DOHH2 (cell line): ENCODE measurements at regions not wholly inside any gene's neighbourhood (a gene's known extent, or its start where the extent isn't known, plus 50 kb on each side); places are given as distances from the start of the nearest gene placed in this dataset.
"Not testable (repeated sequence)": the region's sequence is repeated elsewhere in the genome, so short reads cannot be mapped to it uniquely, and the experiment has no call there.

Experiments used
- H3F3A ChIP-seq: fragments of 200-600 bp; sonication (generic), shearing (Covaris generic); 2 replicates; pipeline ENCODE4 v1.6.0; 2016; ENCODE audit warnings: antibody characterized with exemption, mild to moderate bottlenecking; ENCODE audit not compliant: control insufficient read depth, insufficient read depth
- H3K27ac ChIP-seq: fragments of 200-600 bp; sonication (generic); 2 replicates; pipeline ENCODE4 v1.5.1; 2014; ENCODE audit warnings: low read depth, mild to moderate bottlenecking, low read length, moderate library complexity
- H3K27me3 ChIP-seq: fragments of 200-600 bp; sonication (generic); 2 replicates; pipeline ENCODE4 v1.6.1; 2014; ENCODE audit warnings: mild to moderate bottlenecking, low read length, mixed read lengths; ENCODE audit not compliant: control insufficient read depth
- H3K36me3 ChIP-seq: fragments of 200-600 bp; sonication (generic); 2 replicates; pipeline ENCODE4 v1.6.1; 2014; ENCODE audit warnings: mild to moderate bottlenecking, low read length, moderate library complexity, mixed read lengths; ENCODE audit not compliant: control insufficient read depth
- H3K4me1 ChIP-seq: fragments of 200-600 bp; sonication (generic); 2 replicates; pipeline ENCODE4 v1.6.1; 2014; ENCODE audit warnings: mild to moderate bottlenecking, low read length, mixed read lengths; ENCODE audit not compliant: control insufficient read depth
- H3K4me2 ChIP-seq: fragments of 200-600 bp; sonication (generic); 2 replicates; pipeline ENCODE4 v1.6.0; 2014; ENCODE audit warnings: mild to moderate bottlenecking, low read length, moderate library complexity
- H3K4me3 ChIP-seq: fragments of 200-600 bp; sonication (generic); 2 replicates; pipeline ENCODE4 v1.5.1; 2014; ENCODE audit warnings: mild to moderate bottlenecking, low read length, mixed read lengths
- H3K79me2 ChIP-seq: fragments of 200-600 bp; sonication (generic); 2 replicates; pipeline ENCODE4 v1.6.1; 2014; ENCODE audit warnings: mild to moderate bottlenecking, low read length, mixed read lengths; ENCODE audit not compliant: control insufficient read depth
- H3K9me2 ChIP-seq: fragments of 200-600 bp; sonication (generic); replicated peaks from 2 replicates; pipeline ENCODE4 v1.6.1; 2014; ENCODE audit warnings: mild to moderate bottlenecking, low read length, mixed read lengths; ENCODE audit not compliant: control insufficient read depth
- H3K9me3 ChIP-seq: fragments of 200-600 bp; sonication (generic); 2 replicates; pipeline ENCODE4 v1.6.1; 2014; ENCODE audit warnings: antibody characterized with exemption, low read length, mixed read lengths; ENCODE audit not compliant: control insufficient read depth, insufficient read depth
- H4K20me1 ChIP-seq: fragments of 200-600 bp; sonication (generic); 2 replicates; pipeline ENCODE4 v1.6.0; 2014; ENCODE audit warnings: low read depth, mild to moderate bottlenecking, antibody characterized with exemption, low read length, moderate library complexity; ENCODE audit not compliant: control insufficient read depth, insufficient read depth
- EZH2phosphoT487 ChIP-seq: fragments of 200-600 bp; sonication (generic); IDR thresholded peaks from 2 replicates; pipeline ENCODE4 v1.6.1; 2017; ENCODE audit warnings: borderline replicate concordance, mild to moderate bottlenecking, antibody characterized with exemption, low read length, moderate library complexity, mixed read lengths
- TF ChIP-seq, protein P1 (sequence below): fragments of 200-600 bp; sonication (generic); IDR thresholded peaks from one replicate; pipeline ENCODE4 v1.5.1; 2014; ENCODE audit warnings: antibody characterized with exemption, mild to moderate bottlenecking, low read depth, low read length; ENCODE audit not compliant: poor library complexity, severe bottlenecking

DNA sequence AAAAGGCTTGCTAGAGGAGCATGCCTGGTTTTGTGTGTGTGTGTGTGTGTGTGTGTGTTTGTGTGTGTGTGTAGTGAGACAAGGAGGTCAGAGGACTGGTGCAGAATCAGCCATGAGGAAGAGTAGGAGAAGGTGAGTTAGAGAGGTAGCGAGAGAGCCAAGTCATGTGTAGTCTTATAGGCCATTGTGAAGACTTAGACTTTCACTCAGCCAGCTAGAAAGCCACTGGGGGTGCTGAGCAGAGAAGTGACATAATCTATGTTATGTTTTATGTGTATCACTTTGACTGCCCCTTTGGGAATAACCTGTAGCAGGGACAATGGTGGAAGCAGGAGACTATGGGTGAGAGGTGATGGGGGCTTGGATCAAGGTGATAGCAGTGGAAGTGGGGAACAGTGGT lies 180.5 kb upstream of the CLINT1 start:
- no peaks in the 10 kb centered on the region for H3F3A ChIP-seq
- no peak overlapping the region for H3K4me2 ChIP-seq
- H3K4me1 ChIP-seq = no peaks in the 10 kb centered on the region
- H3K9me2 ChIP-seq = no peaks in the 10 kb centered on the region
- no peaks in the 10 kb centered on the region for H3K27me3 ChIP-seq
- peaks cover 15% of the 10 kb centered on the region for H3K9me3 ChIP-seq
- no peaks in the 10 kb centered on the region for H3K36me3 ChIP-seq
- H3K4me3 ChIP-seq = no peak overlapping the region
- H3K27ac ChIP-seq = no peak overlapping the region
- TF ChIP-seq, protein P1, sequence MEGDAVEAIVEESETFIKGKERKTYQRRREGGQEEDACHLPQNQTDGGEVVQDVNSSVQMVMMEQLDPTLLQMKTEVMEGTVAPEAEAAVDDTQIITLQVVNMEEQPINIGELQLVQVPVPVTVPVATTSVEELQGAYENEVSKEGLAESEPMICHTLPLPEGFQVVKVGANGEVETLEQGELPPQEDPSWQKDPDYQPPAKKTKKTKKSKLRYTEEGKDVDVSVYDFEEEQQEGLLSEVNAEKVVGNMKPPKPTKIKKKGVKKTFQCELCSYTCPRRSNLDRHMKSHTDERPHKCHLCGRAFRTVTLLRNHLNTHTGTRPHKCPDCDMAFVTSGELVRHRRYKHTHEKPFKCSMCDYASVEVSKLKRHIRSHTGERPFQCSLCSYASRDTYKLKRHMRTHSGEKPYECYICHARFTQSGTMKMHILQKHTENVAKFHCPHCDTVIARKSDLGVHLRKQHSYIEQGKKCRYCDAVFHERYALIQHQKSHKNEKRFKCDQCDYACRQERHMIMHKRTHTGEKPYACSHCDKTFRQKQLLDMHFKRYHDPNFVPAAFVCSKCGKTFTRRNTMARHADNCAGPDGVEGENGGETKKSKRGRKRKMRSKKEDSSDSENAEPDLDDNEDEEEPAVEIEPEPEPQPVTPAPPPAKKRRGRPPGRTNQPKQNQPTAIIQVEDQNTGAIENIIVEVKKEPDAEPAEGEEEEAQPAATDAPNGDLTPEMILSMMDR = no peak
- no peak for TF ChIP-seq EZH2phosphoT487
- no peaks in the 10 kb centered on the region for H4K20me1 ChIP-seq
- no peaks in the 10 kb centered on the region for H3K79me2 ChIP-seq

DNA sequence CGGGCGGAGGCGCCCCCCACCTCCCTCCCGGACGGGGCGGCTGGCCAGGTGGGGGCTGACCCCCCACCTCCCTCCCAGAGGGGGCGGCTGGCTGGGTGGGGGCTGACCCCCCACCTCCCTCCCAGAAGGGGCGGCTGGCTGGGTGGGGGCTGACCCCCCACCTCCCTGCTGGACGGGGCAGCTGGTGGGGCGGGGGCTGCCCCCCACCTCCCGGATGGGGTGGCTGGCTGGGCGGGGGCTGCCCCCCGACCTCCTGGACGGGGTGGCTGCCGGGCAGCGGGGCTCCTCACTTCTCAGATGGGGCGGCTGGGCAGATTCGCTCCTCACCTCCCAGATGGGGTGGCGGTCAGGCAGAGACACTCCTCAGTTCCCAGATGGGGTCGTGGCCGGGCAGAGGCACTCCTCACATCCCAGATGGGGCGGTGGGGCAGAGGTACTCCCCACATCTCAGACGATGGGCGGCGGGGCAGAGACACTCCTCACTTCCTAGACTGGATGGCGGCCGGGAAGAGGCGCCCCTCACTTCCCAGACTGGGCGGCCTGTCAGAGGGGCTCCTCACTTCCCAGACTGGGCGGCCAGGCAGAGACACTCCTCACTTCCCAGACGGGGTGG lies 178.1 kb upstream of the CLINT1 start:
- peaks cover 15% of the 10 kb centered on the region for H3K9me3 ChIP-seq
- H3K4me2 ChIP-seq, H3K9me2 ChIP-seq, H4K20me1 ChIP-seq, H3K4me3 ChIP-seq, H3K79me2 ChIP-seq, H3K36me3 ChIP-seq, H3F3A ChIP-seq, H3K4me1 ChIP-seq, H3K27me3 ChIP-seq, H3K27ac ChIP-seq: not testable (repeated sequence)

DNA sequence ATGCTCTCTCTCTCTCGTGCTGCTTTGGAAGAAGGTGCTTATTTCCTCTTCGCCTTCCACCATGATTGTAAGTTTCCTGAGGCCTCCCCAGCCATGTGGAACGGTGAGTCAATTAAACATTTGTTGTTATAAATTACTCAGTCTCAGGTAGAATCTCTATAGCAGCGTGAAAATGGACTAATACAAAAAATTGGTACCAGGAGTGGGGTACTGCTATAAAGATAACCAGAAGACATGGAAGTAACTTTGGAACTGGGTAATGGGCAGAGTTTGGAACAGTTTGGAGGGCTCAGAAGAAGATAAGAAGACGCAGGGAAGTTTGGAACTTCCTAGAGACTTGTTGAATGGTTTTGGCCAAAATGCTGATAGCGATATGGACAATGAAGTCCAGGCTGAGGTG lies 175.6 kb upstream of the CLINT1 start:
- peaks cover 15% of the 10 kb centered on the region for H3K9me3 ChIP-seq
- not testable (repeated sequence) for H3K4me3 ChIP-seq, H3F3A ChIP-seq, H3K36me3 ChIP-seq, H4K20me1 ChIP-seq, H3K79me2 ChIP-seq, H3K9me2 ChIP-seq, H3K4me1 ChIP-seq, H3K4me2 ChIP-seq, H3K27ac ChIP-seq, H3K27me3 ChIP-seq

DNA sequence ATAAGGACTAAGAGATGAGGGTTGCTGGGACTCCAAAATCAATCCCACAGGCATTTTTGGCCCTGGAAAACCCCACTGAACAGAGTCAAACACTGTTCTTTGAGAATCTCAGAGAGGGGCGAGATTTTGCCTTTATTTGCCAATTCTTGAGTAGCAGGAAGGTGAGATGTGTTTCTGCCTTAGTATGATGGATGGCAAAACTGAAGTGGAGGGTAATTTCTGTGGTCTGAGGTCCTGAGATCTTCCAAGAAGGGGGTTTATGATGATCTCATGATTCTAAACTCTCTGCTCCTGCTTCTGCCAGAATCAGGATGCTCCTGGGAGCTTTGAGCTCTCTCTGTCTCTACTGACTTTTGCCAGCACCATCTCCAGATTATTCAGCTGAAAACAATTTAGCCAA lies 174.8 kb upstream of the CLINT1 start:
- Histone ChIP-seq H4K20me1 (no peaks in the 10 kb centered on the region), H3F3A (no peaks in the 10 kb centered on the region)

More for the DNA sequence above, 174.8 kb upstream of the CLINT1 start:
- TF ChIP-seq, protein P1 = no peak
- TF ChIP-seq EZH2phosphoT487 = no peak
- Histone ChIP-seq H3K4me3 (no peak overlapping the region), H3K9me3 (peaks cover 15% of the 10 kb centered on the region), H3K27me3 (peaks cover 8% of the 10 kb centered on the region; the same call in 1 of the 2 replicates), H3K4me1 (no peaks in the 10 kb centered on the region), H3K36me3 (no peaks in the 10 kb centered on the region), H3K79me2 (no peaks in the 10 kb centered on the region), H3K4me2 (no peak overlapping the region), H3K27ac (no peak overlapping the region), H3K9me2 (no peaks in the 10 kb centered on the region)
